NB4 (cell line): ENCODE measurements at regions not wholly inside any gene's neighbourhood (a gene's known extent, or its start where the extent isn't known, plus 50 kb on each side); places are given as distances from the start of the nearest gene placed in this dataset.
"Not testable (repeated sequence)": the region's sequence is repeated elsewhere in the genome, so short reads cannot be mapped to it uniquely, and the experiment has no call there.

Source experiments
- DNase-seq: peaks from one replicate; pipeline ENCODE4 v3.0.0; 2010; ENCODE audit warnings: low read depth
- H3K4me3 ChIP-seq: one replicate; pipeline ENCODE4 v1.5.1; 2011; ENCODE audit warnings: mild to moderate bottlenecking, low read depth, low read length, moderate library complexity
- MYC ChIP-seq: IDR thresholded peaks from 2 replicates; pipeline ENCODE4 v1.6.1; 2011; ENCODE audit warnings: low read depth, low read length
- POLR2A ChIP-seq: IDR thresholded peaks from 2 replicates; pipeline ENCODE4 v1.6.1; 2011; ENCODE audit warnings: mild to moderate bottlenecking; ENCODE audit not compliant: insufficient read length; ENCODE audit errors: extremely low read depth
- TF ChIP-seq, protein P1 (sequence below): IDR thresholded peaks from 2 replicates; pipeline ENCODE4 v1.6.1; 2011; ENCODE audit warnings: low read depth, low read length
- TF ChIP-seq, protein P2 (sequence below): IDR thresholded peaks from one replicate; pipeline ENCODE4 v1.5.1; 2012; ENCODE audit warnings: low read depth, low read length

DNA sequence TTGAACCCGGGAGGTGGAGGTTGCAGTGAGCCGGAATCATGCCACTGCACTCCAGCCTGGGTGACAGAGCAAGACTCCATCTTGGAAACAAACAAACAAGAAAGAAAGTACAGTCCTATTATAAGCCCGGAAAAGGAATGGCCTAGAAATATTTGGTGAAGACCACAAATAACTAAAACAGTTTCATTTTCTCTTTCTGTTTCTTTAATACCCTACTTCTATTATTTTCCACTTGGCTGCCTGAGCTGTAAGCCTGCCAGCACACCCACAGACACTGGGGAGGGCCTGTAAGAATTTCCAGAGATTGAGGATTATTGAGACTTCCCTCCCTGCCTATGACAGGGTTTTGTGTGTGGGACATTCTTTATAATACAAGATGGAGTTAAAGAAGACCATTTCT is 188.0 kb upstream of the DCC start:
- H3K4me3 ChIP-seq, result no peak overlapping the region
- TF ChIP-seq, protein P1, sequence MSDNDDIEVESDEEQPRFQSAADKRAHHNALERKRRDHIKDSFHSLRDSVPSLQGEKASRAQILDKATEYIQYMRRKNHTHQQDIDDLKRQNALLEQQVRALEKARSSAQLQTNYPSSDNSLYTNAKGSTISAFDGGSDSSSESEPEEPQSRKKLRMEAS, result no peak
- no peak for TF ChIP-seq POLR2A
- DNase-seq, result no peak

DNA sequence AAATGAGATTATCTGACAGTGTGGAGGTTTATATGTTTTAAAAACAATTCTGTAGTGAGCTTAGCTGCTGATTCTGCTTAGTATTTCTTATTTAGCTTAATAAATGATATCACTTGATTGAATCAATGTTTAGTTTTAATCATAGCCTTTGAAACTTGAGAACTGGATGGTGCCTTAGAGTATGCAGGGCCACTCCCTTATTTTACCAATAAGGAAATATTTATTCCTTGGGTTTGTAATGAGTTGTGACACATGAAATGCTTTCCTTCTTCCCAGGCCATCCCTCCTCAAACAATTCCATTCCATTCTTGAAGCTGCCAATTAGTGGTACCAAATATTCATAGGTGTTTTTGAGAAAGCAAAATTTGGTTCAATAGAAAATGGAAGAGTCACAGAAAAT is 183.8 kb upstream of the DCC start:
- DNase-seq, result no peak
- no peak overlapping the region for H3K4me3 ChIP-seq
- TF ChIP-seq MYC (no peak), POLR2A (no peak)
- TF ChIP-seq, protein P1, result no peak
- TF ChIP-seq, protein P2, sequence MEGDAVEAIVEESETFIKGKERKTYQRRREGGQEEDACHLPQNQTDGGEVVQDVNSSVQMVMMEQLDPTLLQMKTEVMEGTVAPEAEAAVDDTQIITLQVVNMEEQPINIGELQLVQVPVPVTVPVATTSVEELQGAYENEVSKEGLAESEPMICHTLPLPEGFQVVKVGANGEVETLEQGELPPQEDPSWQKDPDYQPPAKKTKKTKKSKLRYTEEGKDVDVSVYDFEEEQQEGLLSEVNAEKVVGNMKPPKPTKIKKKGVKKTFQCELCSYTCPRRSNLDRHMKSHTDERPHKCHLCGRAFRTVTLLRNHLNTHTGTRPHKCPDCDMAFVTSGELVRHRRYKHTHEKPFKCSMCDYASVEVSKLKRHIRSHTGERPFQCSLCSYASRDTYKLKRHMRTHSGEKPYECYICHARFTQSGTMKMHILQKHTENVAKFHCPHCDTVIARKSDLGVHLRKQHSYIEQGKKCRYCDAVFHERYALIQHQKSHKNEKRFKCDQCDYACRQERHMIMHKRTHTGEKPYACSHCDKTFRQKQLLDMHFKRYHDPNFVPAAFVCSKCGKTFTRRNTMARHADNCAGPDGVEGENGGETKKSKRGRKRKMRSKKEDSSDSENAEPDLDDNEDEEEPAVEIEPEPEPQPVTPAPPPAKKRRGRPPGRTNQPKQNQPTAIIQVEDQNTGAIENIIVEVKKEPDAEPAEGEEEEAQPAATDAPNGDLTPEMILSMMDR, result no peak

DNA sequence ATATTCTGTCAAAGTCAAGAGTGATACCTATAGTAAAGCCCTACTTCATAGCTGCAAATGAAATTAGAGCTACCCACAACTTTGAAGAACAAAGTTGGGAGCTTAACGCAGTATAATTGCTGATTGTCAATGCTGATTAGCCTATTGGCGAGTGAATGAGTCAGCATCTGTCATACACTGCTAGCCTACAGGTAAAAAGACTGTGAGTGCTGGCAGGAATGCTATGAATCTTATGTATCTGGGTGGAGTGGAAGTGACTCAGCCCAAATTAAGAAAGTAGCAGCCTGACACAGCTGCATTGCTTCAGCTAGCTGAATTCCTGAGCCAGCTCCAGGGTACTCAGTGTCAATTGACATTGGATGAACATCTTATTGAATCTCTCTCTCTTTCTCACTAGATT is 179.4 kb upstream of the DCC start:
- no peak for DNase-seq
- TF ChIP-seq, protein P1, result no peak
- TF ChIP-seq POLR2A, result no peak
- no peak for TF ChIP-seq MYC
- TF ChIP-seq, protein P2, result no peak
- no peak overlapping the region for H3K4me3 ChIP-seq

DNA sequence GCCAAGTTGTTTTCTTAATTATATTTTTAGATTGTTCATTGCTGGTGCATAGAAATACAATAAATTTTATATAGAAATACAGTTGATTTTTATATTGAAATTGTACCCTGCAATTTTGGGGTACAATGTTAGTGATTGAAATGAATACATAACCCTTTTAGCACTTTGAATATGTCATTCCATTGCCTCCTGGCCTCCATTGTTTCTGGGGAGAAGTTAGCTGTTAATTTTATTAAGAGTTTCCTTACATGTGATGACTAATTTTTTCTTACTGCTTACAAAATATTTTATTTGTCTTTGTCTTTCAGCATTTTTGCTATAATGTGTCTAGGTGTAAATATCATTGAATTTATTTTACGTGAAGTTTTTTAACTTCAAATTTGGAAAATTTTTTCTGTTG is 176.5 kb upstream of the DCC start:
- H3K4me3 ChIP-seq, result no peak overlapping the region
- no peak for TF ChIP-seq MYC
- TF ChIP-seq, protein P2, result no peak
- no peak for DNase-seq

DNA sequence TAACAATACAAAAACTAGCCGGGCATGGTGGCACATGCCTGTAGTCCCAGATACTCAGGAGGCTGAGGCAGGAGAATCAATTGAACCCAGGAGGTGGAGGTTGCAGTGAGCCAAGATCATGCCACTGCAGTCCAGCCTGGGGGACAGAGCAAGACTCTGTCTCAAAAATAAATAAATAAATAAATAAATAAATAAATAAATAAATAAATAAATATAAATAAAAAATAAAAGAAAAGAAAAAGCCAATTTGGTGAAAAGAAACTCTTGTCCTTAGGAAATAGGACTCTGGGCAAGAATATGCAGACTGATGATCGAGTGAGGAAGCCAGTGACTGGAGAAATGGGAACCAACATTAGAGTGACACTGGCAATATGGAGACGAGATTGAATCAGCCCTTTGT is 171.9 kb upstream of the DCC start:
- not testable (repeated sequence) for H3K4me3 ChIP-seq, DNase-seq

DNA sequence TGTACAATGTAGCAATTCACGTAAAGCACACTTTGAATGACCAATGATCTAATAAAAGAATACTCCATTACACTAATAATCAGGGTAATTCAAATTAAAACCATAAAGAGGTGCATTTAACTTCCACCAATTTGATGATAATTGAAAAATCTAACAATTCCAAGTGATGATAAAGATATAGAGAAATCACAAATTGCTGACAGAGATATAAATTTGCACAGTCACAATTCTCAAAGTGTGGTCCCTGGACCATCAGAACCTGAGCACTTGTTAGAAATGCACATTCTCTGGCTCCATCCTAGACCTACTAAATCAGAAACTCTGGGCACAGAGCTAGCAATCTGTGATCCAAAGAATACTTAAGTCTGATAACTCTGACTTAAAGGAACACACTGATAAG is 165.8 kb upstream of the DCC start:
- H3K4me3 ChIP-seq, result no peak overlapping the region
- TF ChIP-seq MYC, result no peak
- TF ChIP-seq POLR2A, result no peak
- TF ChIP-seq, protein P1, result no peak
- TF ChIP-seq, protein P2, result no peak
- DNase-seq, result no peak

DNA sequence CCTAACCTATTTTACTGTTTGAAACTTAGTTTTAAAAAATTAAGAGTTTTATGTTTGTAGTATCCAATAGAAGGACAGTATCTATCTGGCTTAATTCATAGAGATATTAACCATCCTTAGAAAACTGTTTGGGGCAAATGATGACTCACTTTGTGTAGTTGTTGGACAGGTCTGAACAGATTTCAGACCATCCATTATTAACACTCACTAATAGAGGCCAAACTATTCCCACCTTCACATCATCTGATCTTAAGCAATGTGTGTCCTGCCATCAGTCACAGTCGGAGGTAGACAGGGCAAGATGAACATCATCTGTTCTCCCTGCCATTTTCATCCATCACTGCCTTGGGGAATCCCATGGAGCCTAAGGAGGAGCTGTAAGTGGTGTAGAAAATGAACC is 164.6 kb upstream of the DCC start:
- no peak for DNase-seq
- TF ChIP-seq POLR2A, result no peak
- TF ChIP-seq, protein P2, result no peak
- TF ChIP-seq MYC, result no peak
- TF ChIP-seq, protein P1, result no peak
- H3K4me3 ChIP-seq, result no peak overlapping the region
